Heart right ventricle (tissue), 16 donors: ENCODE measurements at regions not wholly inside any gene's neighbourhood (a gene's known extent, or its start where the extent isn't known, plus 50 kb on each side); places are given as distances from the start of the nearest gene placed in this dataset.

Experiments used
- ATAC-seq, 8 donors: fragments of 200-7000 bp; cut with Tn5 transposase; one replicate each; pipeline ENCODE4 v1.9.1; 2020; ENCODE audit warnings: mild to moderate bottlenecking in 8 of 8, moderate library complexity in 8 of 8, moderate number of reproducible peaks in 1 of 8
- DNase-seq, 2 donors: peaks; one replicate each; pipeline ENCODE4 v3.0.0-alpha.2; 2020
- H3K27ac ChIP-seq, 10 donors: fragments of 200-600 bp; sonication (generic) in 2 of 10; one replicate each; pipeline versions ENCODE4 v1.5.0 to v1.8.0; 2020 to 2022; ENCODE audit warnings: mild to moderate bottlenecking in 3 of 10
- H3K27me3 ChIP-seq, 7 donors: fragments of 200-600 bp; one replicate each; pipeline ENCODE4 v1.8.0; 2021 to 2022; ENCODE audit warnings: mild to moderate bottlenecking in 2 of 7
- H3K36me3 ChIP-seq, 9 donors: fragments of 200-600 bp; sonication (generic) in 1 of 9; one replicate each; pipeline versions ENCODE4 v1.5.0 to v1.8.0; 2020 to 2022; ENCODE audit warnings: mild to moderate bottlenecking in 2 of 9
- H3K4me1 ChIP-seq, 9 donors: fragments of 200-600 bp; sonication (generic) in 1 of 9; one replicate each; pipeline versions ENCODE4 v1.5.0 to v1.8.0; 2020 to 2022; ENCODE audit warnings: mild to moderate bottlenecking in 4 of 9
- H3K4me3 ChIP-seq, 10 donors: fragments of 200-600 bp; sonication (generic) in 2 of 10; one replicate each; pipeline versions ENCODE4 v1.5.0 to v1.8.0; 2020 to 2022; ENCODE audit warnings: mild to moderate bottlenecking in 7 of 10, moderate library complexity in 2 of 10
- H3K9me3 ChIP-seq, 11 donors: fragments of 200-600 bp in 10 of 11; sonication (generic) in 2 of 11; one replicate each; pipeline versions ENCODE4 v1.5.0 to v1.8.0; 2013 to 2022; ENCODE audit warnings: mild to moderate bottlenecking in 2 of 11, control low read depth in 1 of 11, moderate library complexity in 1 of 11
- WGBS, 2 donors: extraction: QIAGEN DNeasy Blood & Tissue Kit; methylation state at CpG; one replicate each; pipeline ENCODE4 v1.1.7; 2013; ENCODE audit warnings: inconsistent platforms in 1 of 2; 5-methylcytosine and 5-hydroxymethylcytosine counted together
- intact Hi-C, 10 donors: fragments of 100-400 bp; cut with DNase I; formaldehyde crosslinking; loops; one replicate each; pipeline versions ENCODE4 v1.11.1 to v1.14.2; 2022
- TF ChIP-seq, protein P1 (sequence below), 9 donors: fragments of 200-600 bp; sonication (generic) in 2 of 9; IDR thresholded peaks; one replicate each; pipeline versions ENCODE4 v1.5.0 to v1.8.0; 2021 to 2022; ENCODE audit warnings: antibody characterized with exemption in 9 of 9, mild to moderate bottlenecking in 5 of 9, moderate library complexity in 1 of 9
- donor health status: Arrhythmogenic right ventricular cardiomyopathy.
- donor health status: ischemic (EF 13 %, LVEDD 7.1; RV severe dilation, severe dysfunction).
- donor health status: healthy with polysubstance abuse.
- donor health status: DM: no; HTN: yes; CAD: no.
- donor health status: DM: no; HTN: no; CAD: no.
- donor health status: ischemic (EF 25% LVEDD 6.9; RV normal size, moderate dysfunction).
- donor health status: ischemic (EF 25% LVEDD 5.7; RV mildly dilated, moderate dysfunction).
- donor health status: healthy.
- donor health status: DM: yes; HTN: yes; CAD: no.
- donor health status: Ischemic cardiomyopathy.
- donor health status: ischemic (EF 35%, LVEDD 5.7; RV mildly dilated, moderate dysfunction).
- donor health status: nonischemic (EF 11% LVEDD 7.7; RV severe dilation, severe dysfunction).
- donor health status: DM: yes; HTN: yes; CAD: no.
- donor health status: PGD.
- donor health status: ischemic (EF 29% LVEDD 5.4; RV normal size, mild dysfunction).
- donor health status: nonischemic (EF 23%, LVEDD 6.1; RV moderate dilation, normal function).

DNA sequence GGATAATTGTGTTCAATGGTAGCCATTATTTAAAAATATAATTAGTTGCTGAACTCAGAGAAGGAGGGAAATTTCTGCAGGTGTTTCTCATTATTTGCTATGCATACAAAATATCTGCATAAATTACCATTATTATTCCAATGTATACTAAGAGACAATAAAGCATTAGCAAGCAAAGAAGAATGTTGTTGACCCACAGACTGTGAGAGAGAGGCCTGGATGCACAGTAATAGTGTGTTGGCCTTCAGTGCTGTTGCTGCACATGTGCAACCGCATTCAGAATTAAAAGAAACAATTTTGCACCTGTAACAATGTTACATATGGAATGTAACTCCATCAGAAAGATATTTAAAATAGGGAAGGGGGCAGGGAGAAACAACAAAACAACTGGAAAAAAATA, 155.6 kb upstream of the KCNH8 start:
- DNase-seq (no peak), ATAC-seq (no peak)
- intact Hi-C loops, result loop anchor here in 1 of 10 donors (5.0 kb wide), 1 partner anchor 430 kb away; no protein-coding TSS in a partner anchor
- no peaks in the 10 kb centered on the region for H3K36me3 ChIP-seq
- H3K27ac ChIP-seq, result no peak overlapping the region
- no peaks in the 10 kb centered on the region for H3K4me1 ChIP-seq
- peaks cover 0 to 6% (median 0%) of the 10 kb centered on the region in 11 donors for H3K9me3 ChIP-seq
- TF ChIP-seq, protein P1, sequence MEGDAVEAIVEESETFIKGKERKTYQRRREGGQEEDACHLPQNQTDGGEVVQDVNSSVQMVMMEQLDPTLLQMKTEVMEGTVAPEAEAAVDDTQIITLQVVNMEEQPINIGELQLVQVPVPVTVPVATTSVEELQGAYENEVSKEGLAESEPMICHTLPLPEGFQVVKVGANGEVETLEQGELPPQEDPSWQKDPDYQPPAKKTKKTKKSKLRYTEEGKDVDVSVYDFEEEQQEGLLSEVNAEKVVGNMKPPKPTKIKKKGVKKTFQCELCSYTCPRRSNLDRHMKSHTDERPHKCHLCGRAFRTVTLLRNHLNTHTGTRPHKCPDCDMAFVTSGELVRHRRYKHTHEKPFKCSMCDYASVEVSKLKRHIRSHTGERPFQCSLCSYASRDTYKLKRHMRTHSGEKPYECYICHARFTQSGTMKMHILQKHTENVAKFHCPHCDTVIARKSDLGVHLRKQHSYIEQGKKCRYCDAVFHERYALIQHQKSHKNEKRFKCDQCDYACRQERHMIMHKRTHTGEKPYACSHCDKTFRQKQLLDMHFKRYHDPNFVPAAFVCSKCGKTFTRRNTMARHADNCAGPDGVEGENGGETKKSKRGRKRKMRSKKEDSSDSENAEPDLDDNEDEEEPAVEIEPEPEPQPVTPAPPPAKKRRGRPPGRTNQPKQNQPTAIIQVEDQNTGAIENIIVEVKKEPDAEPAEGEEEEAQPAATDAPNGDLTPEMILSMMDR (IDR thresholded peaks at IDR 0.05), result no peak
- 95 to 96% methylated on average over 1 of the region's 1 CpG for WGBS, 2 donors
- H3K4me3 ChIP-seq, result no peak overlapping the region
- H3K27me3 ChIP-seq, result no peaks in the 10 kb centered on the region

- TF ChIP-seq, protein P1 (IDR thresholded peaks at IDR 0.05), result no peak
- Histone ChIP-seq H3K4me3 (no peak overlapping the region), H3K36me3 (no peaks in the 10 kb centered on the region), H3K27ac (no peak overlapping the region), H3K27me3 (no peaks in the 10 kb centered on the region), H3K4me1 (no peaks in the 10 kb centered on the region), H3K9me3 (no peaks in the 10 kb centered on the region)
- DNase-seq (no peak), ATAC-seq (no peak)
- WGBS, 2 donors, result 77 to 78% methylated on average over 7 of the region's 7 CpGs
- intact Hi-C loops, result loop anchor here in 5 of 10 donors (2.0 to 10.0 kb wide), 4 partner anchors 425 to 435 kb away; no protein-coding TSS in a partner anchor
Observed at GRCh38 chr3:18989237-18989795, 159.0 kb upstream of the KCNH8 start.

DNA sequence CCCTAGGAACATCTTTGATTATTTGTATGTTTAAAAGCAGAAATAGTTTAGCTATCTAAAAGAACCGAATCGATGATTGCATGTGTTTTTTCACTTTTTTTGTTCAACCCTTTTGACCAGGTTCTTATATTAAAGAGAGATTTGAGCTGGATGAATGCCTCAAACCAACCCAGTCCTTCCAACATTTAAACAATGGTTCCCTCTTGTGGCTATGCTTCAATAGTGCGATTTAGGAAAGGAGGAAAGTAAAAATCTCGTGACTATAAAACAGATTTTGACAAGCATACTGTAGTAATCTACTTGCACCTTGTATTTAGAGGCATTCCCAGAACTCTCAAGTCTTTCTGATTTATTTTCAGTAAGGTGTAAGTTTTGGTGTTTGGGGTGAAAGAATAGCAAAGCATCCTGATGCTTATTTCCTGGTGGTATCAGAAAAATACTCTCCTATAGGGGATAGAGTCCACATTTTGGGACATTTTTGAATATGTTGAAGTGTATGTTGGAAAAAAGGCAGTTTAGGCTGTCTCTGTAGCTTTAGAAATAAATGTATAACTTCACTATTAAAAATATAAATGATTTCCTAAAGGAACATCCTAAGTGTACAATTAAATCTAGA, 159.6 kb upstream of the KCNH8 start:
- H3K9me3 ChIP-seq, result no peaks in the 10 kb centered on the region
- 6 to 7% methylated on average over 4 of the region's 4 CpGs for WGBS, 2 donors
- H3K4me3 ChIP-seq, result no peak overlapping the region
- intact Hi-C loops, result loop anchor here in 5 of 10 donors (2.0 to 10.0 kb wide), 4 partner anchors 424 to 434 kb away; no protein-coding TSS in a partner anchor
- H3K36me3 ChIP-seq, result no peaks in the 10 kb centered on the region
- H3K4me1 ChIP-seq, result no peaks in the 10 kb centered on the region
- ATAC-seq (no peak), DNase-seq (no peak)
- TF ChIP-seq, protein P1 (IDR thresholded peaks at IDR 0.05), result peak; percentile 10 to 61 (median 51)
- H3K27me3 ChIP-seq, result no peaks in the 10 kb centered on the region
- no peak overlapping the region for H3K27ac ChIP-seq

GRCh38 chr3:18987862-18988447, 160.4 kb upstream of the KCNH8 start:
- Histone ChIP-seq H3K4me1 (no peaks in the 10 kb centered on the region), H3K27ac (no peak overlapping the region), H3K27me3 (no peaks in the 10 kb centered on the region), H3K4me3 (no peak overlapping the region), H3K9me3 (no peaks in the 10 kb centered on the region), H3K36me3 (no peaks in the 10 kb centered on the region)
- 57 to 68% methylated on average over 8 of the region's 8 CpGs for WGBS, 2 donors
- ATAC-seq, result no peak
- intact Hi-C loops, result loop anchor here in 5 of 10 donors (2.0 to 10.0 kb wide), 4 partner anchors 423 to 433 kb away; no protein-coding TSS in a partner anchor
- DNase-seq, result no peak
- TF ChIP-seq, protein P1 (IDR thresholded peaks at IDR 0.05), result no peak
